Omental fat pad (tissue), 3 donors: ENCODE measurements at regions not wholly inside any gene's neighbourhood (a gene's known extent, or its start where the extent isn't known, plus 50 kb on each side); places are given as distances from the start of the nearest gene placed in this dataset.

Experiments
- ATAC-seq: fragments of 150-250 bp; one replicate; pipeline ENCODE4 v1.9.1; 2016; ENCODE audit warnings: mild to moderate bottlenecking, moderate library complexity; ENCODE audit not compliant: low FRiP score
- DNase-seq: peaks from one replicate; pipeline ENCODE4 v3.0.0-alpha.2; 2019; ENCODE audit warnings: low spot score
- TF ChIP-seq, protein P1 (sequence below), 3 donors: fragments of 450-650 bp; IDR thresholded peaks; one replicate each; pipeline ENCODE4 v1.5.1; 2016 to 2017; ENCODE audit warnings: antibody characterized with exemption in 3 of 3, mild to moderate bottlenecking in 3 of 3, moderate library complexity in 2 of 3

DNA sequence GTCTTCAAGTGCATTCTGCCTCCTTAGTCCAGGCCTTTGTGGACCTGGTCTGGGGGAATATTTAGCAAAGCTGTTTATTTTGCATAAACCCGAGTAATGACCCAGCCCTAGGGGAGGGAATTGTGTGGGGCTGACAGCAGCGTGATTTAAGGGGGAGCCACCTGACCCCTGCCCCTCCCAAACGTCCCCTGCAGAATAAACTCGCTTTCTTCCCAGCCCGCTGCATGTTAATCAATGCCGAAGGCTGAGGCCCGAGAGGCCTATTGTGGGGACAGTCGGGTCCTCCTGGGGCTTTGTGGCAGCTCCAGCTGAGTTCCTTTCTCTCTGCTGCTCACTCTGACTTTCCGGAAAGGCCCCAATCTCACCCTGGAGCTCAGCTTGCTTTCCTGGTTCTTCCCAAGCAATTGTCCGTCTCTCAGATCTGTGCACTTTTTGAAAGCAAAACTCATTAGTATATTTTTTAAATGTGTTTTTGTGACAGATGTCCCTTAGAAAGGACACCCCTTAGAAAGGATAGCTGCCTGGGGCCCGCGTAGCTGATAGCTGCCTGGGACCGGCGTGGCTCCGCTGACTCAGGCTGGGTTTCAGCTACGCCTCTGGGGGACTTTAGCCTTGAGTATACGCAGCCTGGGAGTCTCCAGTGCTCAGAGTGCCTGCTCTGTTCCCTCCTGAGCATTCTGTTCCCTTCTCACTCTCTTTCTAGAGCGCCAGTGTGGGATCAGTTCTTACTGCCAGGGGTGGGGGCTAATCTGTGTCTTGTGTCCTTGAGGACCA is 158.3 kb downstream of the GLI2 start:
- DNase-seq (no peak), ATAC-seq (no peak)
- TF ChIP-seq, protein P1, sequence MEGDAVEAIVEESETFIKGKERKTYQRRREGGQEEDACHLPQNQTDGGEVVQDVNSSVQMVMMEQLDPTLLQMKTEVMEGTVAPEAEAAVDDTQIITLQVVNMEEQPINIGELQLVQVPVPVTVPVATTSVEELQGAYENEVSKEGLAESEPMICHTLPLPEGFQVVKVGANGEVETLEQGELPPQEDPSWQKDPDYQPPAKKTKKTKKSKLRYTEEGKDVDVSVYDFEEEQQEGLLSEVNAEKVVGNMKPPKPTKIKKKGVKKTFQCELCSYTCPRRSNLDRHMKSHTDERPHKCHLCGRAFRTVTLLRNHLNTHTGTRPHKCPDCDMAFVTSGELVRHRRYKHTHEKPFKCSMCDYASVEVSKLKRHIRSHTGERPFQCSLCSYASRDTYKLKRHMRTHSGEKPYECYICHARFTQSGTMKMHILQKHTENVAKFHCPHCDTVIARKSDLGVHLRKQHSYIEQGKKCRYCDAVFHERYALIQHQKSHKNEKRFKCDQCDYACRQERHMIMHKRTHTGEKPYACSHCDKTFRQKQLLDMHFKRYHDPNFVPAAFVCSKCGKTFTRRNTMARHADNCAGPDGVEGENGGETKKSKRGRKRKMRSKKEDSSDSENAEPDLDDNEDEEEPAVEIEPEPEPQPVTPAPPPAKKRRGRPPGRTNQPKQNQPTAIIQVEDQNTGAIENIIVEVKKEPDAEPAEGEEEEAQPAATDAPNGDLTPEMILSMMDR (IDR thresholded peaks at IDR 0.05), result no peak

DNA sequence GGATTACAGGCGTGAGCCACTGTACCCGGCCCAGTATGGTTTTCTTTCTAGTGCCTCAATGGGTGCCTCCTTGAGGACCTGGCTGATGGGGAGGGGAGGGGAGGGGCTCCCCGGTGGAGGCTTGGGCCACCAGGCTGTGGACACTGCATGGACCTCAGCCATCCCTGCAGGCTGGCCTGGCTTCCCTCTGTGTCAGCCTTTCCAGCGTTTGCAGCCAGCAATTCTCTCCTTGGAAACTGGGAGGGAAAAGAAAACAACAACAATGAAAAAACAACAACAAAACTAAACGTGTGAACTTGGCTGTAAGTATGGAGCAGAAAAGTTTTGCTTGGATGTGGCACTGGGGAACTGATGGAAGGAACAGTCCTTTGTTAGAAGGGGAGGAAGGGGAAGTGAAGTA is 159.3 kb downstream of the GLI2 start:
- TF ChIP-seq, protein P1 (IDR thresholded peaks at IDR 0.05), result no peak
- no peak for DNase-seq
- ATAC-seq, result no peak

DNA sequence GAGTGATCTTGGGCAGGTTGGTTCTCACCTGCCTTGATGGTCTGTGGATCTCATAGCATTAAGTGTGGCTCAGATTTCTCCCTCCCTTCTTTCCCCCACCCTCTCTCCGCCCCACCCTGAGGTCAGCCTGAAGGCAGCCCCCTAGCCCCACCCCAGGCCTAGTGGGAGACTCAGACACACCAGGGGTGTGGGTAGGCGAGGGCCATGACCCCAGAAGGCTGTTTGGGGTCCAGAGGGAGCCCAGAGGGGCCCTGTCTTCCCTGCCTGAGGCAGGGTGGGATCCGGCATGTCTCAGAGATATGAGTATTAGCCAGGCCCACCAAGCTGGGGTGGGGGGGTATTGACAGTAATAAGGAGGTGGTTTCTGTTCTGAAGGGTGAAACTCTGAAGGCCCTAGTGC is 160.5 kb downstream of the GLI2 start:
- DNase-seq, result no peak

DNA sequence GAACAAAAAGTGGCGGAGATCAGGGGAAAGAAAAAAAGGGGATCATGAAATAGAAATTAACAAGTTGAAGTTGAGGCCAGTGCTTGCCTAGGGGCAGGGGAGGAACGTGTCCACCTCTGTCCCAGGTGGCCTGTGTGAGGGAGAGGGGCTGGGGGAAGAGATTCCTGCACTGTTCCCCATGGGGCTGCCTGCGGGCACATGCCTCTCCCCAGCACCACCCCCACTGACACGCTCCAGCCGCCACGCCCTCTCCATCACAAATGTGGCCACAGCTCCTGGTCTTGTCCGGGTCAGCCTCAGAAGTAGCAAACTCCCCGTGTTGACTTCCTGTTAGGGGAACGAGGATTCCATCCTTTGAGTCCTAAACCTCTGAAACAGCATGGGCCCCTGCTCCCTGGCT is 161.2 kb downstream of the GLI2 start:
- ATAC-seq, result no peak
- TF ChIP-seq, protein P1 (IDR thresholded peaks at IDR 0.05), result no peak
- no peak for DNase-seq

More for the DNA sequence above, 160.5 kb downstream of the GLI2 start:
- ATAC-seq, result no peak
- TF ChIP-seq, protein P1 (IDR thresholded peaks at IDR 0.05), result no peak

DNA sequence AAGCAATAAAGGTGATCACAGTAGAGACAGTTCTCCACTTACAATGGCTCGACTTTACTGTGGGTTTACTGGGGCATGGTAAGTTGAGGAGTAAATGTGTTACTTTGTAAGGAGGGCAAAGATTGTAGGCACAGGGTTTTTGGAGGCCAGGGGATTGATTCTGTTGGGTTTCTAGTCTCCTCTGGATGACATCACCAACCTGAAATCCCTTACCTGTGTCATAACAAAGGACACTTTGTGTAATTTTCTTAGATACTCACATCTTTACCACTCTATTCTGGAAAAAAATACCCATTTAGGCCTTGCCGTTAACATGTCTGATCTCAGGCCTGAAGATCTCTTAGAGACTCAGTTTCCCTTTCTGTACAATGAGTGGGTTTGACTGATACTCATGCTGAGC is 161.7 kb downstream of the GLI2 start:
- DNase-seq (no peak), ATAC-seq (no peak)
- TF ChIP-seq, protein P1 (IDR thresholded peaks at IDR 0.05), result no peak

DNA sequence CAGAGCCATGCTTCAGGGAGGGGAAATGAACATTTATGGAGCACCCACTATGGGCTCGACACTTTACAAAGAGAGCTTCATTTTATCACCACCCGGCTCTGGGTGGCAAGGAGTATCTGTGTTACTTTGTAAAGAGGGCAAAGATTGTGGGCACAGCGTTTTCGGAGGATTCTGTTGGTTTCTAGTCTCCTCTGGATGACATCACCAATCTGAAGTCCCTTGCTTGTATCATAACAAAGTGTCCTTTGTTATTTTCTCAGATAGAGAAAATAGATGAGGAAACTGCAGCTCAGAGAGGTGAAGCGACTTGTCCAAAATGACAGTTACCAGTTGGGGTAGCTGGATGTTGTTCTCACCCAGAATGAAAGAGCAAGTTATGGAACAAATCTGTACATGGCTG is 162.8 kb downstream of the GLI2 start:
- DNase-seq, result no peak
- ATAC-seq, result no peak
- TF ChIP-seq, protein P1 (IDR thresholded peaks at IDR 0.05), result no peak
